GM23338 (cell line): ENCODE measurements at regions not wholly inside any gene's neighbourhood (a gene's known extent, or its start where the extent isn't known, plus 50 kb on each side); places are given as distances from the start of the nearest gene placed in this dataset.

Experiments
- ATAC-seq: fragments of 200-7000 bp; cut with Tn5 transposase; 3 replicates; pipeline ENCODE4 v1.9.1; 2020
- DNase-seq: peaks from one replicate; pipeline ENCODE4 v3.0.0-alpha.2; 2015; ENCODE audit warnings: low spot score
- H2AFZ ChIP-seq: fragments of 200-600 bp; sonication (generic); 2 replicates; pipeline ENCODE4 v1.8.0; 2016; ENCODE audit warnings: antibody characterized with exemption, mild to moderate bottlenecking, moderate library complexity
- H3F3A ChIP-seq: fragments of 200-600 bp; sonication (generic); replicated peaks from 2 replicates; pipeline ENCODE4 v1.8.0; 2017; ENCODE audit warnings: antibody characterized with exemption, mixed run types, low read depth
- H3K27ac ChIP-seq: fragments of 200-600 bp; sonication (generic); 2 replicates; pipeline ENCODE4 v1.6.1; 2016; ENCODE audit warnings: low read depth
- H3K27me3 ChIP-seq: fragments of 200-600 bp; sonication (generic); 2 replicates; pipeline ENCODE4 v1.8.0; 2016; ENCODE audit warnings: mild to moderate bottlenecking, mixed run types, moderate library complexity; ENCODE audit not compliant: insufficient read depth
- H3K36me3 ChIP-seq: fragments of 200-600 bp; sonication (generic); 2 replicates; pipeline ENCODE4 v1.8.0; 2016; ENCODE audit warnings: mild to moderate bottlenecking; ENCODE audit not compliant: insufficient read depth
- H3K4me1 ChIP-seq: fragments of 200-600 bp; sonication (generic); 2 replicates; pipeline ENCODE4 v1.8.0; 2016; ENCODE audit warnings: mild to moderate bottlenecking, moderate library complexity; ENCODE audit not compliant: insufficient read depth
- H3K4me2 ChIP-seq: fragments of 200-600 bp; sonication (generic); 2 replicates; pipeline ENCODE4 v1.7.1; 2017; ENCODE audit warnings: mixed run types
- H3K4me3 ChIP-seq: fragments of 200-600 bp; sonication (generic); 2 replicates; pipeline ENCODE4 v1.6.1; 2016; ENCODE audit warnings: mixed run types
- H3K79me2 ChIP-seq: fragments of 200-600 bp; sonication (generic); replicated peaks from 2 replicates; pipeline ENCODE4 v1.8.0; 2017; ENCODE audit warnings: mild to moderate bottlenecking; ENCODE audit not compliant: insufficient read depth
- H3K9me2 ChIP-seq: fragments of 200-600 bp; sonication (generic); 2 replicates; pipeline ENCODE4 v1.8.0; 2017; ENCODE audit not compliant: insufficient read depth
- H4K20me1 ChIP-seq: fragments of 200-600 bp; sonication (generic); replicated peaks from 2 replicates; pipeline ENCODE4 v1.8.0; 2017; ENCODE audit warnings: mild to moderate bottlenecking; ENCODE audit not compliant: insufficient read depth
- H3K27ac Mint-ChIP-seq: 2 replicates; pipeline ENCODE4 v1.8.0; 2020; ENCODE audit warnings: inconsistent platforms, mild to moderate bottlenecking, moderate library complexity, mixed read lengths
- H3K27me3 Mint-ChIP-seq: 3 replicates; pipeline ENCODE4 v1.8.0; 2022; ENCODE audit warnings: low read depth, mild to moderate bottlenecking, moderate library complexity, mixed read lengths, inconsistent platforms; ENCODE audit not compliant: insufficient read depth, poor library complexity
- H3K36me3 Mint-ChIP-seq: 3 replicates; pipeline ENCODE4 v1.8.0; 2021; ENCODE audit warnings: low read depth, mild to moderate bottlenecking, inconsistent platforms, moderate library complexity, mixed read lengths
- H3K4me1 Mint-ChIP-seq: 3 replicates; pipeline ENCODE4 v1.8.0; 2020; ENCODE audit warnings: mild to moderate bottlenecking, inconsistent platforms, mixed read lengths
- H3K4me3 Mint-ChIP-seq: 3 replicates; pipeline ENCODE4 v1.8.0; 2021; ENCODE audit warnings: moderate library complexity, mild to moderate bottlenecking, inconsistent platforms, mixed read lengths
- H3K9me3 Mint-ChIP-seq: 3 replicates; pipeline ENCODE4 v1.8.0; 2020; ENCODE audit warnings: moderate library complexity, mild to moderate bottlenecking, inconsistent platforms, mixed read lengths
- CREB1 ChIP-seq: fragments of 250-450 bp; sonication (Bioruptor Pico); IDR thresholded peaks from 2 replicates; pipeline ENCODE4 v1.5.0; 2020; ENCODE audit warnings: low read depth, mild to moderate bottlenecking, moderate library complexity
- JUNB ChIP-seq: IDR thresholded peaks from one replicate; pipeline ENCODE4 v1.6.1; 2016; ENCODE audit warnings: antibody characterized with exemption; ENCODE audit not compliant: unreplicated experiment
- POLR2AphosphoS5 ChIP-seq: IDR thresholded peaks from 2 replicates; pipeline ENCODE4 v1.6.1; 2016; ENCODE audit warnings: antibody characterized with exemption, low read depth
- STAT1 ChIP-seq: IDR thresholded peaks from one replicate; pipeline ENCODE4 v1.6.1; 2016; ENCODE audit warnings: antibody characterized with exemption; ENCODE audit not compliant: unreplicated experiment
- ZNF462 ChIP-seq: fragments of 250-450 bp; sonication (Bioruptor Pico); IDR thresholded peaks from 2 replicates; pipeline ENCODE4 v1.5.0; 2020; ENCODE audit warnings: mild to moderate bottlenecking, moderate library complexity
- TF ChIP-seq, protein P1 (sequence below), 2 experiments: fragments of 200-600 bp in 1 of 2; sonication (generic) in 1 of 2; conservative IDR thresholded peaks; 2 replicates each; pipeline versions ENCODE4 v1.5.1 to v1.6.1; 2016 to 2017; ENCODE audit warnings: antibody characterized with exemption in 2 of 2, low read depth in 2 of 2, mild to moderate bottlenecking in 2 of 2, moderate library complexity in 1 of 2

DNA sequence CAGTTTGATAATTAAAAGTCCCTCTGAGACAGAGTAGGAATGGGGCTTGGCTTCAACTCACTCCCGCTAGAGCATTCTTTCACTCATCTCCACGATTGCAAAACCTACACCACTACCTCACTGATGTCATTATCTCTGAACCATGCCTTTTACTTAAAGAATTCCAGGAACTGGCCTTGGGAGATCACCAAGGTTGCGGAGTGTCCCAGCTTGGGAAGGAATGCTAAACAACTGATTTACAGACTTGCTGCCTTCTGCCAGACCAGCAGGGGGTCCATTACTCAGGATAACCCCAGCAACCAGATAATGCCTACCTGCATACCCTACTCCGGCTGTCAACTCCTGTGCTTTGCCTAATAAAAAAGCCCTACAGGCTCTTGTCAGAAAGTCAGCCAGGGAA lies 102.2 kb upstream of the RALGAPA2 start:
- H3K4me1 ChIP-seq, result peaks cover 28% of the 10 kb centered on the region
- H3F3A ChIP-seq, result no peaks in the 10 kb centered on the region
- H3K4me2 ChIP-seq, result peak overlapping the region; percentile 40; the same call in 1 of the 2 replicates
- H3K9me2 ChIP-seq, result peaks cover 8% of the 10 kb centered on the region; the same call in 1 of the 2 replicates
- peak; percentile 92 for ATAC-seq
- no peak overlapping the region for H3K4me3 ChIP-seq
- H4K20me1 ChIP-seq, result no peaks in the 10 kb centered on the region
- no peaks in the 10 kb centered on the region for H3K79me2 ChIP-seq
- H3K27me3 ChIP-seq, result no peaks in the 10 kb centered on the region
- DNase-seq, result peak; percentile 93
- H3K27me3 Mint-ChIP-seq, result peaks cover 5% of the 10 kb centered on the region
- TF ChIP-seq, protein P1, sequence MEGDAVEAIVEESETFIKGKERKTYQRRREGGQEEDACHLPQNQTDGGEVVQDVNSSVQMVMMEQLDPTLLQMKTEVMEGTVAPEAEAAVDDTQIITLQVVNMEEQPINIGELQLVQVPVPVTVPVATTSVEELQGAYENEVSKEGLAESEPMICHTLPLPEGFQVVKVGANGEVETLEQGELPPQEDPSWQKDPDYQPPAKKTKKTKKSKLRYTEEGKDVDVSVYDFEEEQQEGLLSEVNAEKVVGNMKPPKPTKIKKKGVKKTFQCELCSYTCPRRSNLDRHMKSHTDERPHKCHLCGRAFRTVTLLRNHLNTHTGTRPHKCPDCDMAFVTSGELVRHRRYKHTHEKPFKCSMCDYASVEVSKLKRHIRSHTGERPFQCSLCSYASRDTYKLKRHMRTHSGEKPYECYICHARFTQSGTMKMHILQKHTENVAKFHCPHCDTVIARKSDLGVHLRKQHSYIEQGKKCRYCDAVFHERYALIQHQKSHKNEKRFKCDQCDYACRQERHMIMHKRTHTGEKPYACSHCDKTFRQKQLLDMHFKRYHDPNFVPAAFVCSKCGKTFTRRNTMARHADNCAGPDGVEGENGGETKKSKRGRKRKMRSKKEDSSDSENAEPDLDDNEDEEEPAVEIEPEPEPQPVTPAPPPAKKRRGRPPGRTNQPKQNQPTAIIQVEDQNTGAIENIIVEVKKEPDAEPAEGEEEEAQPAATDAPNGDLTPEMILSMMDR (conservative IDR thresholded peaks at IDR 0.05; ENCODE audit: low read depth in 2 of 2), result no peak
- TF ChIP-seq POLR2AphosphoS5 (no peak), ZNF462 (peak; percentile 85)
- H3K9me3 Mint-ChIP-seq, result no peaks in the 10 kb centered on the region; the same call in 1 of the 3 replicates
- no peaks in the 10 kb centered on the region for H3K36me3 ChIP-seq
- peaks cover 36% of the 10 kb centered on the region for H3K4me1 Mint-ChIP-seq
- peak overlapping the region; percentile 88 for H3K27ac ChIP-seq
- H2AFZ ChIP-seq, result no peak overlapping the region
- no peak overlapping the region for H3K4me3 Mint-ChIP-seq
- H3K36me3 Mint-ChIP-seq, result no peaks in the 10 kb centered on the region
- 0 out of 2 replicates have a peak overlapping the region, but pooled peaks have one; percentile 58 for H3K27ac Mint-ChIP-seq

DNA sequence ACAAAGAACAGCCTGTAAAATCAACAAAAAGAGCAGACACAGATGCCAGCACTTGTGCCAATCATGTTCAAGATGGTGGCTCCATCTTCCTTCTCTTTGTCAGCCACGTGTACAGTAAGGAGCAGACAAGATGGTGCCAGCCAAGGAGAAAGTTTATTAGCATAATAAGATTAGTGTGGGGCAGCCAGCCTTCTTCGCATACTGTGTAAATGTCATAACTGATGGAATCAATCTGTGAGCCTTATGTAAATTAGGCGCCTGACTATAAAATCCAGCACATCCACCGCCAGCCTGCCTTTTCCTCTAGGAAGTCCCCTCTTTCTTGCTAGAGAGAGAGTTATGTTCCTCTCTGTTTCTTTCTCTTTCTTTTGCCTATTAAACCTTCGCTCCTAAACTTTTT lies 99.7 kb upstream of the RALGAPA2 start:
- H3K9me2 ChIP-seq, result peaks cover 8% of the 10 kb centered on the region
- ATAC-seq (no peak), DNase-seq (no peak)
- no peaks in the 10 kb centered on the region for H3K79me2 ChIP-seq
- no peak overlapping the region for H3K4me3 ChIP-seq
- H3F3A ChIP-seq, result no peaks in the 10 kb centered on the region
- H4K20me1 ChIP-seq, result no peaks in the 10 kb centered on the region
- no peak overlapping the region for H3K4me2 ChIP-seq
- no peaks in the 10 kb centered on the region for H3K36me3 ChIP-seq
- no peaks in the 10 kb centered on the region for H3K27me3 ChIP-seq
- no peaks in the 10 kb centered on the region; the same call in 1 of the 3 replicates for H3K9me3 Mint-ChIP-seq
- H3K4me1 ChIP-seq, result peaks cover 18% of the 10 kb centered on the region
- no peak overlapping the region for H3K27ac ChIP-seq
- H2AFZ ChIP-seq, result no peak overlapping the region
- H3K36me3 Mint-ChIP-seq, result no peaks in the 10 kb centered on the region
- H3K27ac Mint-ChIP-seq, result no peak overlapping the region
- H3K4me3 Mint-ChIP-seq, result no peak overlapping the region
- H3K4me1 Mint-ChIP-seq, result peaks cover 27% of the 10 kb centered on the region
- peaks cover 5% of the 10 kb centered on the region for H3K27me3 Mint-ChIP-seq
- TF ChIP-seq JUNB (no peak), CREB1 (CRISPR knock-in tag) (no peak), STAT1 (no peak)
